ENCODE measurements at regions not wholly inside any gene's neighbourhood (a gene's known extent, or its start where the extent isn't known, plus 50 kb on each side); places are given as distances from the start of the nearest gene placed in this dataset.

GRCh38 chr2:128690869-128691268, 372.2 kb upstream of the HS6ST1 start:
- Histone ChIP-seq H2AFZ (no peak overlapping the region), H3K36me3 (ENCODE audit: control insufficient read depth, insufficient read depth, low read length) (no peaks in the 10 kb centered on the region), H3K79me2 (no peaks in the 10 kb centered on the region), H3K4me3 (ENCODE audit: low read depth, low read length) (no peak overlapping the region), H3K27me3 (ENCODE audit: control insufficient read depth, insufficient read depth, low read length) (no peaks in the 10 kb centered on the region), H3K27ac (no peak overlapping the region), H3K9ac (no peak overlapping the region), H3K4me2 (ENCODE audit: low read length) (no peak overlapping the region), H3K9me3 (ENCODE audit: control insufficient read depth, low read length) (no peaks in the 10 kb centered on the region), H3K4me1 (no peaks in the 10 kb centered on the region)
- TF ChIP-seq CTCF (IDR thresholded peaks at IDR 0.05), result no peak

- no peak for TF ChIP-seq CTCF (IDR thresholded peaks at IDR 0.05)
- H3K4me1 ChIP-seq, result no peaks in the 10 kb centered on the region
- no peaks in the 10 kb centered on the region for H3K36me3 ChIP-seq (ENCODE audit: control insufficient read depth, insufficient read depth, low read length)
- no peak overlapping the region for H3K9ac ChIP-seq
- no peaks in the 10 kb centered on the region for H3K79me2 ChIP-seq
- no peak overlapping the region for H2AFZ ChIP-seq
- no peaks in the 10 kb centered on the region for H3K27me3 ChIP-seq (ENCODE audit: control insufficient read depth, insufficient read depth, low read length)
- H3K4me3 ChIP-seq (ENCODE audit: low read depth, low read length), result no peak overlapping the region
- H3K4me2 ChIP-seq (ENCODE audit: low read length), result no peak overlapping the region
- H3K27ac ChIP-seq, result no peak overlapping the region
- no peaks in the 10 kb centered on the region for H3K9me3 ChIP-seq (ENCODE audit: control insufficient read depth, low read length)
Measured at GRCh38 chr2:128691526-128691925, 372.9 kb upstream of the HS6ST1 start.

- no peaks in the 10 kb centered on the region for H3K79me2 ChIP-seq
- no peak overlapping the region for H3K9ac ChIP-seq
- H3K4me1 ChIP-seq, result no peaks in the 10 kb centered on the region
- no peak overlapping the region for H3K4me3 ChIP-seq (ENCODE audit: low read depth, low read length)
- no peaks in the 10 kb centered on the region for H3K27me3 ChIP-seq (ENCODE audit: control insufficient read depth, insufficient read depth, low read length)
- TF ChIP-seq CTCF (IDR thresholded peaks at IDR 0.05), result no peak
- H3K9me3 ChIP-seq (ENCODE audit: control insufficient read depth, low read length), result no peaks in the 10 kb centered on the region
- H2AFZ ChIP-seq, result no peak overlapping the region
- no peak overlapping the region for H3K27ac ChIP-seq
- no peaks in the 10 kb centered on the region for H3K36me3 ChIP-seq (ENCODE audit: control insufficient read depth, insufficient read depth, low read length)
- no peak overlapping the region for H3K4me2 ChIP-seq (ENCODE audit: low read length)
Measured at GRCh38 chr2:128692895-128693742, 374.5 kb upstream of the HS6ST1 start.

- no peak overlapping the region for H2AFZ ChIP-seq
- H3K79me2 ChIP-seq, result no peaks in the 10 kb centered on the region
- no peak overlapping the region for H3K9ac ChIP-seq
- no peaks in the 10 kb centered on the region for H3K27me3 ChIP-seq (ENCODE audit: control insufficient read depth, insufficient read depth, low read length)
- H3K9me3 ChIP-seq (ENCODE audit: control insufficient read depth, low read length), result no peaks in the 10 kb centered on the region
- TF ChIP-seq CTCF (IDR thresholded peaks at IDR 0.05), result no peak
- H3K4me3 ChIP-seq (ENCODE audit: low read depth, low read length), result no peak overlapping the region
- H3K36me3 ChIP-seq (ENCODE audit: control insufficient read depth, insufficient read depth, low read length), result no peaks in the 10 kb centered on the region
- no peak overlapping the region for H3K4me2 ChIP-seq (ENCODE audit: low read length)
- H3K4me1 ChIP-seq, result no peaks in the 10 kb centered on the region
- H3K27ac ChIP-seq, result no peak overlapping the region
Measured at GRCh38 chr2:128693743-128694029, 375.0 kb upstream of the HS6ST1 start.

- TF ChIP-seq CTCF (IDR thresholded peaks at IDR 0.05), result no peak
- H3K4me3 ChIP-seq (ENCODE audit: low read depth, low read length), result no peak overlapping the region
- H3K36me3 ChIP-seq (ENCODE audit: control insufficient read depth, insufficient read depth, low read length), result no peaks in the 10 kb centered on the region
- no peak overlapping the region for H3K9ac ChIP-seq
- no peak overlapping the region for H3K4me2 ChIP-seq (ENCODE audit: low read length)
- no peaks in the 10 kb centered on the region for H3K4me1 ChIP-seq
- H2AFZ ChIP-seq, result no peak overlapping the region
- H3K27me3 ChIP-seq (ENCODE audit: control insufficient read depth, insufficient read depth, low read length), result no peaks in the 10 kb centered on the region
- no peaks in the 10 kb centered on the region for H3K9me3 ChIP-seq (ENCODE audit: control insufficient read depth, low read length)
- H3K27ac ChIP-seq, result no peak overlapping the region
- H3K79me2 ChIP-seq, result no peaks in the 10 kb centered on the region
Measured at GRCh38 chr2:128695646-128696220, 377.1 kb upstream of the HS6ST1 start.

Data from parathyroid adenoma (tissue), 2 donors.